GM19468 (cell line): ENCODE measurements at regions not wholly inside any gene's neighbourhood (a gene's known extent, or its start where the extent isn't known, plus 50 kb on each side); places are given as distances from the start of the nearest gene placed in this dataset.
"Not testable (repeated sequence)": the region's sequence is repeated elsewhere in the genome, so short reads cannot be mapped to it uniquely, and the experiment has no call there.

ENCODE experiments used
- ATAC-seq: cut with Tn5 transposase; IDR thresholded peaks from one replicate; pipeline ENCODE4 v1.9.1; 2021; ENCODE audit warnings: mild to moderate bottlenecking, moderate library complexity, moderate number of reproducible peaks; ENCODE audit not compliant: unreplicated experiment; ENCODE audit errors: extremely low read depth

DNA sequence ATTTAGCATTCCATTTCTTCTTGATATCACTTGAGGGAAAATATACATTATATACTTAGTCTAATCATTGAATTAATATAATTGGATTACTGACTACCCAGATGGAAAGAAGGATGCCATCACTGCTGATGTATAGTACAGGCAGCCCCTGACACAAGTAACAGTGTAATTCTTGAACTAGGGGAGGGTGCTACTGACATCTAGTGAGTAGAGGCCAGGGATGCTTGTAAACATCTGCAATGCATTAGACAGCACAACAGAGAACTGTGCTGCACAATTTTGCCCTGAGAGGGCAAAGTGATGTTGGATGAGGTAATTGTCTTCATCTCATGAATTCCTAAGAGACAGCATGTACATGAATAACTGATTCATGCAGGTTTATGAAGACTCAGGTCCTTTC lies 169.2 kb downstream of the GOLGA6L6 start:
- ATAC-seq, result not testable (repeated sequence)

- no peak for ATAC-seq
These were observed 172.1 kb downstream of the GOLGA6L6 start for GRCh38 chr15:20369500-20369899.

- no peak for ATAC-seq
These were observed 172.6 kb downstream of the GOLGA6L6 start for GRCh38 chr15:20368974-20369373.

GRCh38 chr15:20367093-20367492 lies 174.5 kb downstream of the GOLGA6L6 start:
- no peak for ATAC-seq

- ATAC-seq, result not testable (repeated sequence)
These were observed 178.0 kb downstream of the GOLGA6L6 start for GRCh38 chr15:20363591-20363990.

DNA sequence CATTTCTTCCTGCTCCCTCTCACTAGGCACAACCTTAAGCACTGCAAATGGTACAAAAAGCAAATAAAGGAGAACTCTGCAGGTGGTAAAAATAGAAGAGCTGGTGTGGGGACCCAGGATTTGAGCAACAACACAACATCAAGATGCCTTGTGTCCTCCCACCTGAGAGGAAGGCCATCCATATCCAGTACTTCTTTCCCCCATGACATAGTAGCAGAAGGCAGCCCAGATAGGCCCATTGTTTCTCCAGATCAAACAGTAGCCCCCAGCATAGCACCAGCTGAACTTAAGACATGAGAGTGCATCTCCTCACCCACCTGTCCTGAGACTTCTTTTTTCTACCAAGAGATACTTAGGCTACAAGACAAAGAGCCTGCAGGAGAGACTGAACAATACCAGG lies 180.5 kb downstream of the GOLGA6L6 start:
- ATAC-seq, result no peak

- no peak for ATAC-seq
These were observed 182.7 kb downstream of the GOLGA6L6 start for GRCh38 chr15:20358779-20359414.

DNA sequence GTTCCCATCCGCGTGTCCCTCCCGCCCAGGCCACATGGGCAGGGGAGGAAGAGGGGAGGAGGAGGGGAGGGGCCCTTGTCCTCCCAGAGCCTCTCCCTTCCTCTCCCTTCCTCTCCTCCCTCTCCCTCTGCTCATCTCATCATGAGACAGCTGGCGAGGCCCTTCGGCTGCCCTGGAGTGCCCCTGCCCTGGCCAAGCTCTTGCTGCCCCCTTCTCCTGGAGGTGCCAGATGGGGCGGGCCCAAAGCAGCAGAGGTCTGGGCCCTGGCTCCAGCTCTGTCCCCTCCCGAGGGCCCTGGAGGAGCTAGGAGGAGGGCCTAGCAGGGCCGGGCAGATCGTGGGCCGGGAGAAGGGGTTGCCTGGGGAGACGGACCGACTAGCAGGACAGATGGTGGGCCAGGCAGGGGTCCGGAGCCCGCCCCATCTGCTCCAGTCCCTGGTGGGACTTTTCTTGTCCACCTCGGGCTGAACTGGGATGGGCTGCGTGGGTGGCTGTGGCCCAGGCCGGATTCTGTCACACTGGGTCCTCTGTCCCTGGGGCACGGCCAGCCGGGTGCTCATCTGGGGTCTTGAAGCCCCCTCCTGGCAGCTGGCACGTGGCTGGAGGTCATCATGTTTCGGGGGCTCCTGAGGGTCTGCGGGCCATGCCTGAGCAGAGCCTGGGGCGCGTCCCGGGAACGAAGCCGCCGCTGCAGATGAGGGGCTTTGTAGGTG lies 183.4 kb downstream of the GOLGA6L6 start:
- ATAC-seq, result no peak

DNA sequence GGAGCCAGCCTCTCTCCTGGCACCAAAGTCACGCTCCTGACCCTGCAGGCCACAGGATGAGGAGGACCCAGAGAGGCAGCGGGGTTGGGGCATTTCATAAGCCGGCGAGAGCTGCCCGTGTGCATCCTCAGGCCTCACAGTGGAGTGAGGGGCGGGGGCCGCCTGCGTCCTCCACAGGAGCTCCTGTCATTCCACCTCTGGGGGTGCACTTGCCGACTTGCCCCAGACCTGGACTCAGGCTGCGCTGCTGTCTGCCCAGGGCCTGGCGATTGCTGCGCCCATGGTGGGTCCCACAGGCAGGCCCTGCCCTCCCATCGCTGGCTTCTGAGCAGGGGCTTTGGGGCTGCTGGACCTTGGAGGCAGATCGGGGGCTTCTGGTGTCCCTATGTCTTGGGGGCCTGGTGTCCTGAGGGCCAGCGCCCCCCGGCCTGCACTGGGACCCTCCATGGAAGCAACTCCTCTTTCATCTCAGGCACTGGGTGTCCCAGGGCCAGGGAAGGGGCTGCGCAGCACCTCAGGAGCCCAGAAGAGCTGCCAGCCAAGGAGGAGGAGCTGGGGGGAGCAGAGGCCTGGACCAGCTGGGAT lies 184.0 kb downstream of the GOLGA6L6 start:
- ATAC-seq, result no peak

GRCh38 chr15:20356911-20357480 lies 184.6 kb downstream of the GOLGA6L6 start:
- no peak for ATAC-seq

GRCh38 chr15:20356444-20356910 lies 185.1 kb downstream of the GOLGA6L6 start:
- ATAC-seq, result no peak

- ATAC-seq, result no peak
These were observed 186.2 kb downstream of the GOLGA6L6 start for GRCh38 chr15:20355256-20355868.

GRCh38 chr15:20354884-20355223 lies 186.7 kb downstream of the GOLGA6L6 start:
- ATAC-seq, result not testable (repeated sequence)

GRCh38 chr15:20353966-20354883 lies 187.4 kb downstream of the GOLGA6L6 start:
- ATAC-seq, result no peak

DNA sequence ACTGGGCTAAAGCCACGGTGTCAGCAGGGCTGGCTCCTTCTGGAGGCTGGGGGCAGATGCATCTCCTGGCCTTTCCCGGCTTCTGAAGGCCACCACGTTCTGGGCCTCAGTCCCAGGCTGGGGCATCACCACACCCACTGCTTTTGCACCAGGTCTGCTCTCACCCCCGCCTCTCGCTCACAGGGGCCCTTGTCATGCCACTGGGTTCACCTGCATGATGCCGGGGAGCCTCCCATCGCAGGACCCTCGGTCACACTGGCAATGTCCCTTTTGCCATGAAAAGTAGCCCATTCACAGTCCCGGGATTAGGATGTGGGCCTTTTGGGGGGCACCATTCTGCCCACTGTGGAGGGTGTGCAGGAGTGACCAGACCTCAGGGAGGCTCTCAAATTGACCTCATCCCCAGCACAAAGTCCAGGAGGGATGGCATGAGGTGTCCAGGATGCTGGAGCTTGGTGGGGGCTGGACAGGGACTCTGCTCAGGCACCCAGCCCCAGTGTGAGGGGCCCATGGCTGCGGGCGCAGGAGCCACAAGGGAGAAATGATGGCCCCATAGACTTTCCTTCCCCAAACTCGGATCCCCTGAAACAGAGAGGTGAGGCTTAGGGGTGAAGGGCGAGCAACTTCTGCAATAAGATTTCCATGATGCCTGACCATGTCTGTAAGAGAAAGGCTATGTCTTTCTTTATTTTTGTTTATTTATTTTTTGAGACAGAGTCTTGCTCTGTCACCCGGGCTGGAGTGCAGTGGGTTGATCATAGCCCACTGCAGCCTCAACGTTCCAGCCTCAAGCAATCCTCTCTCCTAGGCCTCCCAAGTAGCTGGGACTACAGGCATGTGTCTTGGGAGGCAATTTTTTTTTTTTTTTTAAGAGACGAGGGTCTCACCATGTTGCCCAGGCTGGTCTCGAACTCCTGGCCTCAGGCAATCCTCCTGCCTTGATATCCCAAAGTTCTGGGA lies 189.1 kb downstream of the GOLGA6L6 start:
- no peak for ATAC-seq

DNA sequence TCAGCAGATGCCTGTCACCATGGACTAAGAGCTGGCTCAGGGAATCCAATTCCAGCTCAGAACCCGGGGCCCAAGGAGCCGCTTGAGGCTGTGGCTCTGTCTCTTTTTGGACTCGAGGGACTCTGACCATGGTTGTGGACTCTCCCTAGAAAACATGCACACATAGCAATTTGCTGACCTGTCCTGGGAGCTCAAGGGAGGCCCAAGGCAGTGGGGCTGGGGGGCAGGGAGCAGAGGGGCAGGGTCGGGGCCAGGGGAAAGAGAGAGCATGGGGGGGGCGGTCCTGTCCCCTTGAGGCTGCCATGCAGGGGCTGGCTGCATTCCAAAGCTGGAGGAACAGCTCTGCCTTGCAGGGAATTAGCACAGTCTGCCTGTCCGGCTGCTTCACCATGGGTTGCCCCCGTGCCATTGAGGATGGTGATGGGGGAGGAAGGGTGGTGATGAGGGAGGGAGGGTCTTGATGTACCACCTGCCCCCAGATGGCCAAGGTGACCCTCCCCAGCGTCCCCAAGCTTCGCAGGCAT lies 190.1 kb downstream of the GOLGA6L6 start:
- no peak for ATAC-seq

DNA sequence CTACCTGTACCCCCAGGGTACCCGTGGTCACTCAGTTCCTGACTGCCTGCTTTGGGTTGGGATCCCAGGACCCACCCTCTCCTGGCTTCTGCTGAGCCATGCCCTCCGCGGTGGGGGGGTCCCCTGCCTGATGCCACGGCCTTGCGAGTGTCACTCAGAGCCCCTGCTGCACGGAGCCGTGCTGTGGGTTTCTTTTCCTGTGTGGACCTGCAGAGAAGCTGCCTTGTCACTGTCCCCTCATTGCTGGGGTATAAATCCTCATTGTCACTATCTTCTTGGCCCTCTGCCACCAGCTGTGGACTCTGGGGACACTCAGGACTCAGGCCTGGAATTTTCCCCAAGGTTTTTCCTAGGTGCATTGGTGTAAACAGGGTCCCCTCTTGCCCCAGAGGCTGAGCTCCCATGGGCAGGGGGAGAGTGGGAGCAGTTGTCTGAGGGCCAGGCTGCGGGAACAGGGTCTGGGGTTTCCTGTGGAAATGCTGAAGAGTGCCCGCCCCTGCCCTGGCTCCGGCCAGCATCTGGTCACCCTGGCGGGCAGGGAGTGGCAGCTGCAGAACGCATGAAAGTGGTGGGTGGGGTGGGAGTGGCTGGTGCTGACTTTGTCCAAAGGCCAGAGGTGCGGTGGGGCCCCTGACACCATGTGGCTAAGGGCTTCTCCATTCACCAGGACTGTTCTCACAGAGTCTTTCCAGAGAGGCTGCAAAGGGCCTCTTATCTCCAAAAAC lies 191.7 kb downstream of the GOLGA6L6 start:
- no peak for ATAC-seq
